PFSK-1 (cell line): ENCODE measurements at regions not wholly inside any gene's neighbourhood (a gene's known extent, or its start where the extent isn't known, plus 50 kb on each side); places are given as distances from the start of the nearest gene placed in this dataset.

Experiments used
- POLR2AphosphoS5 ChIP-seq: IDR thresholded peaks from 2 replicates; pipeline ENCODE4 v1.6.1; 2012; ENCODE audit warnings: low read depth, mild to moderate bottlenecking, control low read depth, low read length, moderate library complexity
- TAF1 ChIP-seq: IDR thresholded peaks from 2 replicates; pipeline ENCODE4 v1.6.1; 2012; ENCODE audit warnings: low read length, control low read depth, borderline replicate concordance; ENCODE audit not compliant: insufficient read depth
- TF ChIP-seq, protein P1 (sequence below), 2 experiments: IDR thresholded peaks; 2 replicates each; pipeline versions ENCODE4 v1.6.1 to v1.8.0; 2011 to 2012; ENCODE audit warnings: low read depth in 2 of 2, low read length in 2 of 2, control low read depth in 1 of 2, inconsistent platforms in 1 of 2, mild to moderate bottlenecking in 1 of 2, moderate library complexity in 1 of 2; ENCODE audit not compliant: insufficient read depth in 1 of 2

DNA sequence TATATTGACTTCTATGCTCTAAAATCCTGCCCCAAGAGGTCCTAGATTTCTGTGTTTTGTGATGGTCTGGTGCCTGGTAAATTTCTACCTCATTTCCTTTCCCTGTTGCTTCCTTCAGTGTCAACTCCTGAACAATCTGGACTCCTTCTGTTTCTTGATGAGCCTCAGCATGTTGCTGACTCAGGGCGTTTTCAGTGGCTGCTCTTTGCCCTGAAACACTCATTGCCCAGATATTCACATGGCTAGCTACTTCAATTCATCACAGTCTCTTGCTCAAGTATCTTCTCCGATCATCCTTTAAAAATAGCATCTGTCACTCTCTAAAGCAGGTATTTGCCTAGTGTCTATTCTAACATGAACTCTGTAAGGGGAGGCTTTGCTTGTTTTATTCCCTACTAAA lies 526.3 kb upstream of the RAG2 start:
- TF ChIP-seq, protein P1, sequence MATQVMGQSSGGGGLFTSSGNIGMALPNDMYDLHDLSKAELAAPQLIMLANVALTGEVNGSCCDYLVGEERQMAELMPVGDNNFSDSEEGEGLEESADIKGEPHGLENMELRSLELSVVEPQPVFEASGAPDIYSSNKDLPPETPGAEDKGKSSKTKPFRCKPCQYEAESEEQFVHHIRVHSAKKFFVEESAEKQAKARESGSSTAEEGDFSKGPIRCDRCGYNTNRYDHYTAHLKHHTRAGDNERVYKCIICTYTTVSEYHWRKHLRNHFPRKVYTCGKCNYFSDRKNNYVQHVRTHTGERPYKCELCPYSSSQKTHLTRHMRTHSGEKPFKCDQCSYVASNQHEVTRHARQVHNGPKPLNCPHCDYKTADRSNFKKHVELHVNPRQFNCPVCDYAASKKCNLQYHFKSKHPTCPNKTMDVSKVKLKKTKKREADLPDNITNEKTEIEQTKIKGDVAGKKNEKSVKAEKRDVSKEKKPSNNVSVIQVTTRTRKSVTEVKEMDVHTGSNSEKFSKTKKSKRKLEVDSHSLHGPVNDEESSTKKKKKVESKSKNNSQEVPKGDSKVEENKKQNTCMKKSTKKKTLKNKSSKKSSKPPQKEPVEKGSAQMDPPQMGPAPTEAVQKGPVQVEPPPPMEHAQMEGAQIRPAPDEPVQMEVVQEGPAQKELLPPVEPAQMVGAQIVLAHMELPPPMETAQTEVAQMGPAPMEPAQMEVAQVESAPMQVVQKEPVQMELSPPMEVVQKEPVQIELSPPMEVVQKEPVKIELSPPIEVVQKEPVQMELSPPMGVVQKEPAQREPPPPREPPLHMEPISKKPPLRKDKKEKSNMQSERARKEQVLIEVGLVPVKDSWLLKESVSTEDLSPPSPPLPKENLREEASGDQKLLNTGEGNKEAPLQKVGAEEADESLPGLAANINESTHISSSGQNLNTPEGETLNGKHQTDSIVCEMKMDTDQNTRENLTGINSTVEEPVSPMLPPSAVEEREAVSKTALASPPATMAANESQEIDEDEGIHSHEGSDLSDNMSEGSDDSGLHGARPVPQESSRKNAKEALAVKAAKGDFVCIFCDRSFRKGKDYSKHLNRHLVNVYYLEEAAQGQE (IDR thresholded peaks at IDR 0.05; ENCODE audit: insufficient read depth in 1 of 2, low read depth in 2 of 2, low read length in 2 of 2): no peak
- TF ChIP-seq POLR2AphosphoS5 (no peak), TAF1 (no peak)
